ENCODE measurements at regions not wholly inside any gene's neighbourhood (a gene's known extent, or its start where the extent isn't known, plus 50 kb on each side); places are given as distances from the start of the nearest gene placed in this dataset.

DNA sequence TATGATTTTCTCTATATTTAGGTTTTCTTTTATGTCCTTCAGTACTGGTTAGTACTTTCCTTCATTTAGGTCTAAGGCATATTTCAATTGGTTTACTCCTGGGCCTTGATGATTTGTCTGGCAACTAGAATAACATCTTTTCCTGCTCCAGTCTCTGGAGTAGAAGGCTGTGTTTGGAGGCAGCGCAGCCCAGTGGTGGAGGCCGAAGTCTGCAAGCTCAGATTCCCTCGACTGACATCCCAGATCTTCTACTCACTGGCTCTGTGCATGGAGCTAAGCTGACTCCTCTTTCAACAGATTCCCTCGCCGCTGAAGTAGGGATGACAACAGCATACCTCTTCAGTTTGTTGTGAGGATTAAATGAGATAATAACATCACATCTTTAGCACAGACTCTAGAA, 141.0 kb downstream of the RAP2A start:
- TF ChIP-seq, protein P1, sequence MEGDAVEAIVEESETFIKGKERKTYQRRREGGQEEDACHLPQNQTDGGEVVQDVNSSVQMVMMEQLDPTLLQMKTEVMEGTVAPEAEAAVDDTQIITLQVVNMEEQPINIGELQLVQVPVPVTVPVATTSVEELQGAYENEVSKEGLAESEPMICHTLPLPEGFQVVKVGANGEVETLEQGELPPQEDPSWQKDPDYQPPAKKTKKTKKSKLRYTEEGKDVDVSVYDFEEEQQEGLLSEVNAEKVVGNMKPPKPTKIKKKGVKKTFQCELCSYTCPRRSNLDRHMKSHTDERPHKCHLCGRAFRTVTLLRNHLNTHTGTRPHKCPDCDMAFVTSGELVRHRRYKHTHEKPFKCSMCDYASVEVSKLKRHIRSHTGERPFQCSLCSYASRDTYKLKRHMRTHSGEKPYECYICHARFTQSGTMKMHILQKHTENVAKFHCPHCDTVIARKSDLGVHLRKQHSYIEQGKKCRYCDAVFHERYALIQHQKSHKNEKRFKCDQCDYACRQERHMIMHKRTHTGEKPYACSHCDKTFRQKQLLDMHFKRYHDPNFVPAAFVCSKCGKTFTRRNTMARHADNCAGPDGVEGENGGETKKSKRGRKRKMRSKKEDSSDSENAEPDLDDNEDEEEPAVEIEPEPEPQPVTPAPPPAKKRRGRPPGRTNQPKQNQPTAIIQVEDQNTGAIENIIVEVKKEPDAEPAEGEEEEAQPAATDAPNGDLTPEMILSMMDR (conservative IDR thresholded peaks at IDR 0.05), result peak; percentile 52
- no peak for TF ChIP-seq ZFX (IDR thresholded peaks at IDR 0.05)
